ENCODE measurements at regions not wholly inside any gene's neighbourhood (a gene's known extent, or its start where the extent isn't known, plus 50 kb on each side); places are given as distances from the start of the nearest gene placed in this dataset.
"Not testable (repeated sequence)": the region's sequence is repeated elsewhere in the genome, so short reads cannot be mapped to it uniquely, and the experiment has no call there.

- H3K4me1 Mint-ChIP-seq (ENCODE audit: low read depth, unreplicated experiment); H3K36me3 Mint-ChIP-seq (ENCODE audit: insufficient read depth, unreplicated experiment); H3K36me3 ChIP-seq (ENCODE audit: control insufficient read depth, insufficient read depth, low read length); H3K27me3 ChIP-seq (replicated peaks; ENCODE audit: control insufficient read depth, insufficient read depth, low read length); CTCF ChIA-PET; H3K27me3 Mint-ChIP-seq (ENCODE audit: insufficient read depth, unreplicated experiment); intact Hi-C loops (cut with micrococcal nuclease; ENCODE audit: unreplicated experiment); H3K4me1 ChIP-seq; BruUV-seq (replicated peaks); DNase-seq; H3K27ac Mint-ChIP-seq (ENCODE audit: unreplicated experiment); POLR2A ChIA-PET; H3K9me3 Mint-ChIP-seq (ENCODE audit: unreplicated experiment); H3K4me3 ChIP-seq (ENCODE audit: low read depth, low read length); H3K4me3 Mint-ChIP-seq (ENCODE audit: unreplicated experiment); H3K9me3 ChIP-seq: not testable (repeated sequence)
Measured at GRCh38 chr12:92231532-92231931, 85.9 kb upstream of the BTG1 start.

- no peak overlapping the region for H3K4me3 Mint-ChIP-seq (ENCODE audit: unreplicated experiment)
- no peaks in the 10 kb centered on the region for H3K36me3 Mint-ChIP-seq (ENCODE audit: insufficient read depth, unreplicated experiment)
- H3K27ac Mint-ChIP-seq (ENCODE audit: unreplicated experiment) = no peak overlapping the region
- H3K4me1 Mint-ChIP-seq (ENCODE audit: low read depth, unreplicated experiment) = no peaks in the 10 kb centered on the region
- intact Hi-C loops (cut with micrococcal nuclease; ENCODE audit: unreplicated experiment) = no loop called here
- CTCF ChIA-PET = no interaction called here
- H3K27me3 ChIP-seq (replicated peaks; ENCODE audit: control insufficient read depth, insufficient read depth, low read length) = no peaks in the 10 kb centered on the region
- H3K4me1 ChIP-seq = no peaks in the 10 kb centered on the region; the same call in 1 of the 2 replicates
- no peak for TF ChIP-seq CTCF (IDR thresholded peaks at IDR 0.05; ENCODE audit: insufficient read depth in 1 of 2, low read depth in 1 of 2, low read length in 1 of 2, severe bottlenecking in 1 of 2, unreplicated experiment in 1 of 2)
- H3K27me3 Mint-ChIP-seq (ENCODE audit: insufficient read depth, unreplicated experiment) = no peaks in the 10 kb centered on the region
- no peak overlapping the region for H3K4me3 ChIP-seq (ENCODE audit: low read depth, low read length)
- no peaks in the 10 kb centered on the region for H3K36me3 ChIP-seq (ENCODE audit: control insufficient read depth, insufficient read depth, low read length)
- H3K9me3 Mint-ChIP-seq (ENCODE audit: unreplicated experiment) = no peaks in the 10 kb centered on the region
- POLR2A ChIA-PET = no interaction called here
- no TSS peak for BruUV-seq (replicated peaks)
- DNase-seq = no peak
- H3K9me3 ChIP-seq = no peaks in the 10 kb centered on the region
Measured at GRCh38 chr12:92229381-92229780, 83.7 kb upstream of the BTG1 start.

- Histone ChIP-seq H3K4me1 (no peaks in the 10 kb centered on the region; the same call in 1 of the 2 replicates), H3K4me3 (ENCODE audit: low read depth, low read length) (no peak overlapping the region), H3K9me3 (no peaks in the 10 kb centered on the region), H3K27me3 (replicated peaks; ENCODE audit: control insufficient read depth, insufficient read depth, low read length) (no peaks in the 10 kb centered on the region), H3K36me3 (ENCODE audit: control insufficient read depth, insufficient read depth, low read length) (no peaks in the 10 kb centered on the region)
- intact Hi-C loops (cut with micrococcal nuclease; ENCODE audit: unreplicated experiment) = no loop called here
- no peak for TF ChIP-seq CTCF (IDR thresholded peaks at IDR 0.05; ENCODE audit: insufficient read depth in 1 of 2, low read depth in 1 of 2, low read length in 1 of 2, severe bottlenecking in 1 of 2, unreplicated experiment in 1 of 2)
- no peak overlapping the region for H3K4me3 Mint-ChIP-seq (ENCODE audit: unreplicated experiment)
- BruUV-seq (replicated peaks) = no TSS peak
- H3K27ac Mint-ChIP-seq (ENCODE audit: unreplicated experiment) = no peak overlapping the region
- ChIA-PET POLR2A (no interaction called here), CTCF (no interaction called here)
- no peaks in the 10 kb centered on the region for H3K36me3 Mint-ChIP-seq (ENCODE audit: insufficient read depth, unreplicated experiment)
- no peaks in the 10 kb centered on the region for H3K4me1 Mint-ChIP-seq (ENCODE audit: low read depth, unreplicated experiment)
- no peaks in the 10 kb centered on the region for H3K9me3 Mint-ChIP-seq (ENCODE audit: unreplicated experiment)
- no peak for DNase-seq
- H3K27me3 Mint-ChIP-seq (ENCODE audit: insufficient read depth, unreplicated experiment) = no peaks in the 10 kb centered on the region
Measured at GRCh38 chr12:92226961-92227360, 81.3 kb upstream of the BTG1 start.

- no peaks in the 10 kb centered on the region for H3K36me3 Mint-ChIP-seq (ENCODE audit: insufficient read depth, unreplicated experiment)
- Histone ChIP-seq H3K9me3 (no peaks in the 10 kb centered on the region), H3K4me3 (ENCODE audit: low read depth, low read length) (no peak overlapping the region), H3K36me3 (ENCODE audit: control insufficient read depth, insufficient read depth, low read length) (no peaks in the 10 kb centered on the region), H3K4me1 (no peaks in the 10 kb centered on the region; the same call in 1 of the 2 replicates), H3K27me3 (replicated peaks; ENCODE audit: control insufficient read depth, insufficient read depth, low read length) (no peaks in the 10 kb centered on the region)
- no peak for DNase-seq
- BruUV-seq (replicated peaks) = no TSS peak
- intact Hi-C loops (cut with micrococcal nuclease; ENCODE audit: unreplicated experiment) = no loop called here
- H3K4me3 Mint-ChIP-seq (ENCODE audit: unreplicated experiment) = no peak overlapping the region
- CTCF ChIA-PET = no interaction called here
- POLR2A ChIA-PET = no interaction called here
- no peaks in the 10 kb centered on the region for H3K9me3 Mint-ChIP-seq (ENCODE audit: unreplicated experiment)
- no peaks in the 10 kb centered on the region for H3K4me1 Mint-ChIP-seq (ENCODE audit: low read depth, unreplicated experiment)
- no peaks in the 10 kb centered on the region for H3K27me3 Mint-ChIP-seq (ENCODE audit: insufficient read depth, unreplicated experiment)
- no peak for TF ChIP-seq CTCF (IDR thresholded peaks at IDR 0.05; ENCODE audit: insufficient read depth in 1 of 2, low read depth in 1 of 2, low read length in 1 of 2, severe bottlenecking in 1 of 2, unreplicated experiment in 1 of 2)
- H3K27ac Mint-ChIP-seq (ENCODE audit: unreplicated experiment) = no peak overlapping the region
Measured at GRCh38 chr12:92226071-92226661, 80.5 kb upstream of the BTG1 start.

All from Caco-2 (cell line).